ENCODE measurements at regions not wholly inside any gene's neighbourhood (a gene's known extent, or its start where the extent isn't known, plus 50 kb on each side); places are given as distances from the start of the nearest gene placed in this dataset.

DNA sequence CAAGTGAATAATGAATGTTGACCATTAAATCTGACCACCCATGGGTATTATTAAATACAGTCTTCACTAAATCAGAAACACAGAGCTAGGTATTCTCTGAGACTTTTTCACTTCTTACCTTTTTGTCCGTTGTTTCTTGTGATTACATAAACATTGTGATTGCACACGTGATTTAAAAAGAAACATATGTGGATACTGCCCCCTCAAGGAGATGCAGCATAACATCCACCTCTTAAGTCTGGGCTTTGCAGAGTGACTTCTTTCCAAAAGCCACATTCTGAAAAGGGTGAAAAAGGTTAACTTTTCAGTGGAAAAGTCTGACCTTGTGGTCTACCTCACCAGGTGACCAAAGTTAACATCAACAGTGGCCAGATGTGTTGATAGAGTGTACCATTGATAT, 185.5 kb upstream of the FAR2 start:
- TF ChIP-seq, protein P1, sequence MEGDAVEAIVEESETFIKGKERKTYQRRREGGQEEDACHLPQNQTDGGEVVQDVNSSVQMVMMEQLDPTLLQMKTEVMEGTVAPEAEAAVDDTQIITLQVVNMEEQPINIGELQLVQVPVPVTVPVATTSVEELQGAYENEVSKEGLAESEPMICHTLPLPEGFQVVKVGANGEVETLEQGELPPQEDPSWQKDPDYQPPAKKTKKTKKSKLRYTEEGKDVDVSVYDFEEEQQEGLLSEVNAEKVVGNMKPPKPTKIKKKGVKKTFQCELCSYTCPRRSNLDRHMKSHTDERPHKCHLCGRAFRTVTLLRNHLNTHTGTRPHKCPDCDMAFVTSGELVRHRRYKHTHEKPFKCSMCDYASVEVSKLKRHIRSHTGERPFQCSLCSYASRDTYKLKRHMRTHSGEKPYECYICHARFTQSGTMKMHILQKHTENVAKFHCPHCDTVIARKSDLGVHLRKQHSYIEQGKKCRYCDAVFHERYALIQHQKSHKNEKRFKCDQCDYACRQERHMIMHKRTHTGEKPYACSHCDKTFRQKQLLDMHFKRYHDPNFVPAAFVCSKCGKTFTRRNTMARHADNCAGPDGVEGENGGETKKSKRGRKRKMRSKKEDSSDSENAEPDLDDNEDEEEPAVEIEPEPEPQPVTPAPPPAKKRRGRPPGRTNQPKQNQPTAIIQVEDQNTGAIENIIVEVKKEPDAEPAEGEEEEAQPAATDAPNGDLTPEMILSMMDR (conservative IDR thresholded peaks at IDR 0.05; ENCODE audit: low read depth, low read length) = peak; percentile 55
- H3K4me3 ChIP-seq (ENCODE audit: low read length) = no peak overlapping the region
- DNase-seq (ENCODE audit: low read depth) = no peak

DNA sequence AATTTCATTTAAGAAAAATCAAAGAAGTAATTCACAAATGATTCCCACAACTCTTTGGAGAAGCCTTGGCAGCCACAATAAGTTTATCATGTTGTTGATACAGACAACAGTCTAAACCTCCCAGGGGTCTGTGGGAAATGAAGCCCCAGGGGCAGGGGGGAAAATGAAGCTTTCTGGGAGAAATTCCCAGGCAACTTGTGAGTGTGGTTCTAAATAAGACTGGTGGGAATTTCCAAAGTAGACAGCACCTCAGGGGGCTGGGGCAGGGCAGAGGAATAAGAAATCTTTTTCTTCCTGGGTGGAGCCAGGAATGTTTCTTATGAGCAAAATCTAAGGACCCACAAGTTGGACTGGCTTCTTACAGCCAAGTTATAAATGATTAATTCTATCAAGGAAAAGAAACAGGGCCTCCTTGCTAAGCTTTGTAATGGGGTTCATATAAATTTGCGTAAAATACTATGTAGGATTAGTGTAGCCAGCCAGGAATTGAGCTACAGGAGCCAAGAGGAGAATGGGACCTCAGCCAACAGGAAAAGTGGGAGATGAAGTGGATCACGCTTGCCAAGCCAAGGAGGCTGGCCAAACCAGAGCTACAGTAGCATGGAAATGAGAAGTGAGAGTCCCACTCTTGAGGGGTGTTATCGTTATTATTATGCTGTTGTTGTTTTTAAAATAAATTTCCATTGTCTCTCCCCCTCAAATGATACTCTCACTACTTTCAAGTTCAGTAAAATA, 182.9 kb upstream of the FAR2 start:
- TF ChIP-seq, protein P1 (conservative IDR thresholded peaks at IDR 0.05; ENCODE audit: low read depth, low read length) = no peak
- H3K4me3 ChIP-seq (ENCODE audit: low read length) = no peak overlapping the region
- DNase-seq (ENCODE audit: low read depth) = peak; percentile 82

DNA sequence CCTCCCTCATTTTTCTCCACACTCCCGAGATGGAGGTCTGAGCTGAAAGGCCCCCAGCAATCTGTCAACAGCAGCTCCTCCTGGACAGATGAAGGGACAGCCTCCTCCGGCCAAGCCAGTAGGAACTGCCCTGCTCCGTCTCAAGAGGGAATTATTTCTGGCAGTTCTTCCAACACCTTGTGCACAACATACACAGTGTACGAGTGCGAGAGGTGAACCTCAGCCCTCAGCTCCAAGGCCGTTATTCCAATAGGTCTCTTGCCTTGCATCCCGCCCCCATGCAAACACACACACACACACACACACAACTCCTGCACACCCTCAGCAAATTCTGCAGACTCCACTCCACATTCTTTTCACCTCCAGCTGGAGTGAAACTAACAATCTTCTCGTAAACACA, 181.7 kb upstream of the FAR2 start:
- TF ChIP-seq, protein P1 (conservative IDR thresholded peaks at IDR 0.05; ENCODE audit: low read depth, low read length) = no peak
- no peak overlapping the region for H3K4me3 ChIP-seq (ENCODE audit: low read length)
- DNase-seq (ENCODE audit: low read depth) = no peak

DNA sequence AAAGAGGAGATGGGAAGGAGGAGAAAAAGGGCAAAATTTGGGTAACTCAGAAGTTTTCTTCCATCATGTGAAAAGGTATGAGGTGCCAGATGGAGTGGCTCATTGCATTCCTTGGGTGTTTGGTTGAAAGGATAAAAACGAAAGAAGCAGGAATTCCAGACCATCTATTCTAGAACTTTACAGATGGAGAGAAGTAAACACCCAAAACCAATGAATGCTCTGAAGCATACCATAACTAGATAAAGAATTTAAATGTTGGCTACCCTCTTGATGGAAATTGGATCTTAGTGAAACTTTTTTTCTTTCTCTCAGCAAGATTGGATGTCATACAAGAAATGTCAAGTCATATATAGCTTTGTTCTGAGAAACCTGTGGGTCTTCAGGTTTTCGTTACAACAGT, 175.6 kb upstream of the FAR2 start:
- no peak overlapping the region for H3K4me3 ChIP-seq (ENCODE audit: low read length)
- TF ChIP-seq, protein P1 (conservative IDR thresholded peaks at IDR 0.05; ENCODE audit: low read depth, low read length) = no peak
- no peak for DNase-seq (ENCODE audit: low read depth)

DNA sequence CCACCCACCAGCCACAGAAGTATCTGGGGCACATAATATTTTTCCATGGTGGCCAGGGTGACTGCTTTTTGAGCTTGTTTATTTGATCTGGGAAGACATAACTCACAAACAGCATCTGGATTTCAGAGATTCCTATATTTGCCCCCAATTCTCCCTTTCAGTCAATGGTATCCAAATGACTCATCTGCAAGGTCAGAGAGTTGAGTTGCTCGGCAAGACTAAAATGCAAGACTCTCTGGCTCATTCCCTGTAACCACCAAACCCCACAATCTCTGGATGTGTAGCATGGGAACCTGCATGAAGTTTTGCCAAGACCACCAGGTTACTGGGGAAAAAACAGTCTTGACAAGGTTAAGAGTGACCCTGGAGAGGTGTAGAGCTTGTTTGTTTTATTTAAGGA, 174.9 kb upstream of the FAR2 start:
- DNase-seq (ENCODE audit: low read depth) = no peak
- no peak overlapping the region for H3K4me3 ChIP-seq (ENCODE audit: low read length)
- TF ChIP-seq, protein P1 (conservative IDR thresholded peaks at IDR 0.05; ENCODE audit: low read depth, low read length) = no peak

DNA sequence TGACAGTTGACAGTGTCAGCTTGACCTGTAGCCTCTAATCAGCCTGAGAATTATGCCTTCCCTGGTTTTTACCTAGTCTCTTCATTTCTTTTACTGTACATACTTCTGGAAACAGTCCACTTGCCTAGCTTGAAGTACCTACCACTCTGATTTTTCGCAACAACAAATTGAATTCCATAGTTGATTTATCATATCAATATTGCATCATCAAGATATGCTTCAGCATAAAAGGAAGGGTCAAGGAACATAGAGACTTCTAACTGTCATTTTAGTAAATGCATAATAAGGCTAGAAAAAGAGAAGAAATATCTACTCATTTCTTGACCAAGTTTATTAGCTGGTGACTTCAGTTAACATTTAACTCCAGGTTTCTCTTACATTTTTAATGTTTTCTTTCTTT, 174.2 kb upstream of the FAR2 start:
- no peak overlapping the region for H3K4me3 ChIP-seq (ENCODE audit: low read length)
- TF ChIP-seq, protein P1 (conservative IDR thresholded peaks at IDR 0.05; ENCODE audit: low read depth, low read length) = no peak
- no peak for DNase-seq (ENCODE audit: low read depth)

DNA sequence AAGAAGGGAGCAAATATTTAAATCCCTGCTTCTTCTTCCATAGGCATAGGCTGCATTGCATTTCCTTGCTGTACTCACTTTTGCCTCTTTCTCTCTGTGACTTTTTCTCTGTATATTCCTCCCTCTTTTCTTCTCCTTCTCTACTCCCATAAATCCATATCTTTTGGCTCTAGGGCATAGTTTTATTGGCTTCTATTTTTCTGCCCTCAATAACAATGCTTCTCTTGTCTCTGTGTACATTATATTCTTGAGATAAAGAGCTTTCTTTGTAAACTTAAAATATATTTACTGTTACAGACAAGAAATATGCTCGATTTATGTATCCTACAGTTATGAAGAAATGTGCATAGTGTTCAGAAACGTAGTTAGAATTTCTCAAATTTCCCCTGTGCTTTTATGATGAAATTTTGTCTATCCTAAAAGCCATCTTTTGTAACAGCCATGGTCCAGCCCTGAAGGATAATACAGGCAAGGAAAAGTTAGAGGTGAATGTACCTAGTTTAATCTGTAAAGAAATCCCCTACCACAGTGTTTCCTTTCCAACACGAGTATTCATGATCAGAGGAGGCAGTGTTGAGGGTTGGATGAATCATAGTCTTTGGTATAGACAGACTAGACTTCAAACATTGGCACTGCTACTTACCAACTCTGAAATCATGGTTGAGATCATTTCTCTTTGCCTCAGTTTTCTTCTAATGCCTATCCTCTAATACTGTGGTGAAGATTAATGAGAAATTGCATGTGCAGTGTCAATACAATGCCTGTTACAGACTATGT, 173.3 kb upstream of the FAR2 start:
- DNase-seq (ENCODE audit: low read depth) = no peak
- H3K4me3 ChIP-seq (ENCODE audit: low read length) = no peak overlapping the region
- TF ChIP-seq, protein P1 (conservative IDR thresholded peaks at IDR 0.05; ENCODE audit: low read depth, low read length) = no peak

All from retinal pigment epithelial cell (primary cell).